ENCODE measurements at regions not wholly inside any gene's neighbourhood (a gene's known extent, or its start where the extent isn't known, plus 50 kb on each side); places are given as distances from the start of the nearest gene placed in this dataset.

GRCh38 chrX:6924443-6925077, 223.0 kb upstream of the STS start:
- TF ChIP-seq POLR2A (IDR thresholded peaks at IDR 0.05; ENCODE audit: low read depth, low read length): no peak
- TF ChIP-seq POLR2AphosphoS5 (IDR thresholded peaks at IDR 0.05; ENCODE audit: low read depth, low read length): no peak
